B cell (primary cell): ENCODE measurements at regions not wholly inside any gene's neighbourhood (a gene's known extent, or its start where the extent isn't known, plus 50 kb on each side); places are given as distances from the start of the nearest gene placed in this dataset.

Source experiments
- EZH2 ChIP-seq: IDR thresholded peaks from 2 replicates; pipeline ENCODE4 v1.6.1; 2012; ENCODE audit warnings: borderline replicate concordance, low read depth, mild to moderate bottlenecking, moderate library complexity, low read length; ENCODE audit not compliant: insufficient read depth, poor library complexity, severe bottlenecking
- TF ChIP-seq, protein P1 (sequence below): fragments of 200-600 bp; IDR thresholded peaks from one replicate; pipeline ENCODE4 v1.8.0; 2022; ENCODE audit warnings: antibody characterized with exemption, mild to moderate bottlenecking

DNA sequence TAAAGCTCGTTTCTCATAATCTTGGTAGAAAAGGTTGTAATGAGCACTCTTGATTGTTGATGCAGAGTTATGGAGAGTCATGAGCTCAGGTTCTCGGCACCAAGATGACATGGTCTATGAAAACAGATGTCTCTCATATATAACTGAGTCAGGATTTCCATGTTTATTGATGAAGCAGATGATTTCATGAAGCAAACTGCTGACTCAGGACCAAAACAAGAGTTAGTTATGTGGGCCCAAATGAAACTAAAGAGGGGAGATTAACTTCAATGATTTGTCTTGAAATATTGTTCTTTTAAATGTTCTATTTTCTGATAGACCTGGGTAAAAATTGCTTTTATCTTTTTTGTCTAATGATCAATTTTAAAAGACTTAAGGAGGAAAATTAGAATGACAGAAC, 258.6 kb upstream of the CTNND2 start:
- no peak for TF ChIP-seq EZH2
- TF ChIP-seq, protein P1, sequence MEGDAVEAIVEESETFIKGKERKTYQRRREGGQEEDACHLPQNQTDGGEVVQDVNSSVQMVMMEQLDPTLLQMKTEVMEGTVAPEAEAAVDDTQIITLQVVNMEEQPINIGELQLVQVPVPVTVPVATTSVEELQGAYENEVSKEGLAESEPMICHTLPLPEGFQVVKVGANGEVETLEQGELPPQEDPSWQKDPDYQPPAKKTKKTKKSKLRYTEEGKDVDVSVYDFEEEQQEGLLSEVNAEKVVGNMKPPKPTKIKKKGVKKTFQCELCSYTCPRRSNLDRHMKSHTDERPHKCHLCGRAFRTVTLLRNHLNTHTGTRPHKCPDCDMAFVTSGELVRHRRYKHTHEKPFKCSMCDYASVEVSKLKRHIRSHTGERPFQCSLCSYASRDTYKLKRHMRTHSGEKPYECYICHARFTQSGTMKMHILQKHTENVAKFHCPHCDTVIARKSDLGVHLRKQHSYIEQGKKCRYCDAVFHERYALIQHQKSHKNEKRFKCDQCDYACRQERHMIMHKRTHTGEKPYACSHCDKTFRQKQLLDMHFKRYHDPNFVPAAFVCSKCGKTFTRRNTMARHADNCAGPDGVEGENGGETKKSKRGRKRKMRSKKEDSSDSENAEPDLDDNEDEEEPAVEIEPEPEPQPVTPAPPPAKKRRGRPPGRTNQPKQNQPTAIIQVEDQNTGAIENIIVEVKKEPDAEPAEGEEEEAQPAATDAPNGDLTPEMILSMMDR: no peak
